NCI-H2227 treated with DMSO at 0.1 percent for 48 hours (cell line): ENCODE measurements at regions not wholly inside any gene's neighbourhood (a gene's known extent, or its start where the extent isn't known, plus 50 kb on each side); places are given as distances from the start of the nearest gene placed in this dataset.

Experiments
- DNase-seq: peaks from one replicate; lab custom pipeline; 2025; lab: John Stamatoyannopoulos, UW

- no peak for DNase-seq
Measured at GRCh38 chr1:209223791-209224190, 359.7 kb upstream of the CAMK1G start.

GRCh38 chr1:209224886-209225285 lies 358.6 kb upstream of the CAMK1G start:
- DNase-seq: no peak

GRCh38 chr1:209227171-209227570 lies 356.3 kb upstream of the CAMK1G start:
- DNase-seq: no peak

- DNase-seq: no peak
Measured at GRCh38 chr1:209227941-209228340, 355.6 kb upstream of the CAMK1G start.

GRCh38 chr1:209229494-209230061 lies 353.9 kb upstream of the CAMK1G start:
- no peak for DNase-seq

GRCh38 chr1:209230314-209230713 lies 353.2 kb upstream of the CAMK1G start:
- no peak for DNase-seq

GRCh38 chr1:209231476-209232156 lies 351.9 kb upstream of the CAMK1G start:
- DNase-seq: no peak

- no peak for DNase-seq
Measured at GRCh38 chr1:209232197-209232596, 351.3 kb upstream of the CAMK1G start.

- DNase-seq: no peak
Measured at GRCh38 chr1:209232759-209233158, 350.8 kb upstream of the CAMK1G start.

- no peak for DNase-seq
Measured at GRCh38 chr1:209235166-209235565, 348.3 kb upstream of the CAMK1G start.

GRCh38 chr1:209238356-209238755 lies 345.2 kb upstream of the CAMK1G start:
- no peak for DNase-seq

GRCh38 chr1:209240351-209240750 lies 343.2 kb upstream of the CAMK1G start:
- DNase-seq: no peak

GRCh38 chr1:209241487-209241886 lies 342.0 kb upstream of the CAMK1G start:
- DNase-seq: no peak

GRCh38 chr1:209248649-209249279 lies 334.8 kb upstream of the CAMK1G start:
- peak; percentile 64 for DNase-seq

- DNase-seq: no peak
Measured at GRCh38 chr1:209249280-209249670, 334.2 kb upstream of the CAMK1G start.

- DNase-seq: peak; percentile 16
Measured at GRCh38 chr1:209249785-209250440, 333.6 kb upstream of the CAMK1G start.

GRCh38 chr1:209250861-209251636 lies 332.5 kb upstream of the CAMK1G start:
- no peak for DNase-seq

GRCh38 chr1:209256766-209257350 lies 326.7 kb upstream of the CAMK1G start:
- peak; percentile 91 for DNase-seq

- DNase-seq: no peak
Measured at GRCh38 chr1:209257454-209257853, 326.1 kb upstream of the CAMK1G start.

GRCh38 chr1:209260136-209260535 lies 323.4 kb upstream of the CAMK1G start:
- DNase-seq: no peak

- no peak for DNase-seq
Measured at GRCh38 chr1:209262631-209263030, 320.9 kb upstream of the CAMK1G start.

- DNase-seq: no peak
Measured at GRCh38 chr1:209265301-209265700, 318.2 kb upstream of the CAMK1G start.
